ENCODE measurements at regions not wholly inside any gene's neighbourhood (a gene's known extent, or its start where the extent isn't known, plus 50 kb on each side); places are given as distances from the start of the nearest gene placed in this dataset.

GRCh38 chr2:64704161-64704560 lies 50.4 kb upstream of the SERTAD2 start:
- no peak for TF ChIP-seq CTCF (IDR thresholded peaks at IDR 0.05)
- DNase-seq (ENCODE audit: low spot score), result no peak
- ATAC-seq (ENCODE audit: low FRiP score), result no peak

- DNase-seq (ENCODE audit: low spot score) (no peak), ATAC-seq (ENCODE audit: low FRiP score) (no peak)
- TF ChIP-seq CTCF (IDR thresholded peaks at IDR 0.05), result no peak
Observed at GRCh38 chr2:64704996-64705395, 51.3 kb upstream of the SERTAD2 start.

DNA sequence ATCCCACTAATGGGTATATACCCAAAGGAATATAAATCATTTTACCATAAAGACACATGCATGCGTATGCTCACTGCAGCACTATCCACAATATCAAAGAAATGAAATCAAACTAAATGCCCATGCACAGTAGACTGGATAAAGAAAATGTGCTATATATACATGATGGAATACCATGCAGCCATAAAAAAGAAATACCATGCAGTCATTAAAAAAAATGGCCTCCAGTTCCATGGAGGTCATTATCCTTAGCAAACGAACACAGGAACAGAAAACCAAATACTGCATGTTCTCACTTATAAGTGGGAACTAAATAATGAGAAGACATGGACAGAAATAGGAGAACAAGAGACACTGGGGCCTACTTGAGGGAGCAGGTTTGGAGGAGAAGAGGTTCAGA lies 53.6 kb upstream of the SERTAD2 start:
- ATAC-seq (ENCODE audit: low FRiP score), result no peak
- no peak for TF ChIP-seq CTCF (IDR thresholded peaks at IDR 0.05)

GRCh38 chr2:64708829-64709228 lies 55.1 kb upstream of the SERTAD2 start:
- DNase-seq (ENCODE audit: low spot score), result no peak
- ATAC-seq (ENCODE audit: low FRiP score), result no peak
- TF ChIP-seq CTCF (IDR thresholded peaks at IDR 0.05), result no peak

More for the DNA sequence above, 53.6 kb upstream of the SERTAD2 start:
- no peak for DNase-seq (ENCODE audit: low spot score)

DNA sequence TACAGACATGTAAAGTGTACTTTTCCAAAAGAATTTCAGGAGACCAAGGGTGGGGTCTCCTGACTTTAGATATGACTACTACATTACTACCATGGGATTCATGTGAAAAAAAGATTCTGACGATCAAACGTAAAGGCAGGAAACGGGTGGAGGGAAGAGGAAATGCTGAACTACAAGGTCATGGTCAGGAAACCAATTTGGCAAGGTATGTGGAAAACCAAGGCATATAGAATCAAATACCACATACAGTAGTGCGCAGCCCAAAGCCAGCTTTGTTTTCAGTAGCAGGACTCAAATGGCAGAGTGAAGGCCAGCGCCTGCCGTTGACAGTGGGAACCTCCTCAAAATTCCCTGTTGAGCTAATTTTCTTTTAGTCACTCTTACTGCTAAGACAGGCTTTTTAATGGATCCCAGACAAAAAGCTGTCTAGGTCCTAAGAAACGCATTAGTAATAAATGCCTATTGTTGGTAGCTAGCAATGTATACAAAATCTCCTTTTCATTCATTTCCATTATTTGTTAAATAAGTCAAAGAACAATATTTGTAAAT lies 57.6 kb upstream of the SERTAD2 start:
- no peak for TF ChIP-seq CTCF (IDR thresholded peaks at IDR 0.05)
- DNase-seq (ENCODE audit: low spot score) (no peak), ATAC-seq (ENCODE audit: low FRiP score) (no peak)

DNA sequence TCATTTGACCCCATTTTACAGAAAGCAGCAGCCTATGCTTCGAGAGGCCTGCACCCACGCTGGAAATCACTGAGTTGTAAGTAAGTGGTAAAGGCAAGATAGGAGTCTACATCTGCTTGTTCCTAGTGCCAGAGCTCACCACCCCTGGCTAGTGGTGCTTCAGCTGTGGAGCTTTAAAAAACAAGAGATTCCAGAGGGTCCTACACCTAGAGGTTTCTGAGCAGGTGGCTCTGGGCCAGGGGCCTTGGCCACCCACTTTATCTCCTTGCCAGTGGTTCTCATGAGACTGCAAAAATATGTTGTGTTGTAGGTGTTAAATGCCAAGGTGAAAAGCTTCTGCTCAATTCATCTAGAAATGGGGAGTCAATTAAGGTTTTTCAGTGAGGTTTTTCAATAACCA lies 60.0 kb upstream of the SERTAD2 start:
- DNase-seq (ENCODE audit: low spot score), result no peak
- no peak for TF ChIP-seq CTCF (IDR thresholded peaks at IDR 0.05)

DNA sequence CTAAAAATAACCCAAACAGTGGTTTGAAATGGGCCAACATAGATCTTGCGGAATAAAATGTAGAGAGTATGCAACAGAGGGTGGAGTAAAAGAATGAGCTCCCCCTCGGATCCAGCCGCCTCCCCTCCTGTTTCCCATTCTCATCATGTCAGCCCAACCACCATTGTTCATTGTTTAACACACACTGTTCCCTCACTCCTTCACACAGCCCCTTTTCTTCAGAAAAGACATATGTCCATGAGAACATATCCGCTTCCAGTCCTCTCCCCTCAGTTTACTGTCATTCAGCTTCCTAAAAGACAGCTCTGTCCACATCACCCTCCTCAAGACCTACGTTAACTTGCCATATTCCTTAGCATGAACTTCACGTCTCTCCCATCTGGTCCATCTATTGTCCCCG lies 62.9 kb upstream of the SERTAD2 start:
- ATAC-seq (ENCODE audit: low FRiP score), result no peak
- DNase-seq (ENCODE audit: low spot score), result no peak
- no peak for TF ChIP-seq CTCF (IDR thresholded peaks at IDR 0.05)

More for the DNA sequence above, 60.0 kb upstream of the SERTAD2 start:
- no peak for ATAC-seq (ENCODE audit: low FRiP score)
